Kidney (tissue), 13 donors: ENCODE measurements at regions not wholly inside any gene's neighbourhood (a gene's known extent, or its start where the extent isn't known, plus 50 kb on each side); places are given as distances from the start of the nearest gene placed in this dataset.

Experiments
- DNase-seq, 5 donors: peaks; one replicate each; pipeline ENCODE4 v3.0.0-alpha.2; 2013 to 2020
- FAIRE-seq: peaks from 2 replicates; lab custom pipeline; 2012; peaks lifted over from hg19 to GRCh38; lab: Jason Lieb, UNC
- H3K27ac ChIP-seq, 2 donors: one replicate each; pipeline ENCODE4 v1.7.0; 2013; ENCODE audit warnings: low read depth in 2 of 2, low read length in 2 of 2, inconsistent platforms in 1 of 2
- H3K27me3 ChIP-seq: one replicate; pipeline ENCODE4 v1.7.1; 2013; ENCODE audit warnings: low read length, inconsistent platforms; ENCODE audit not compliant: control insufficient read depth, insufficient read depth
- H3K36me3 ChIP-seq, 3 donors: one replicate each; pipeline versions ENCODE4 v1.7.0 to v1.7.1; 2013; ENCODE audit warnings: low read length in 3 of 3, control low read depth in 1 of 3, inconsistent platforms in 1 of 3; ENCODE audit not compliant: insufficient read depth in 3 of 3, control insufficient read depth in 2 of 3
- H3K4me1 ChIP-seq, 3 donors: one replicate each; pipeline versions ENCODE4 v1.7.0 to v1.7.1; 2013; ENCODE audit warnings: low read length in 3 of 3, inconsistent platforms in 1 of 3, low read depth in 1 of 3; ENCODE audit not compliant: control insufficient read depth in 2 of 3, insufficient read depth in 2 of 3
- H3K4me3 ChIP-seq, 3 donors: one replicate each; pipeline versions ENCODE4 v1.7.0 to v1.8.1; 2013; ENCODE audit warnings: low read length in 3 of 3, control low read depth in 1 of 3, inconsistent platforms in 1 of 3
- H3K9ac ChIP-seq, 3 donors: one replicate each; pipeline versions ENCODE4 v1.7.0 to v1.7.1; 2013; ENCODE audit warnings: low read length in 3 of 3, control low read depth in 1 of 3, inconsistent platforms in 1 of 3
- H3K9me3 ChIP-seq, 3 donors: one replicate each; pipeline versions ENCODE4 v1.7.0 to v1.7.1; 2013; ENCODE audit warnings: low read length in 3 of 3, control low read depth in 1 of 3, inconsistent platforms in 1 of 3; ENCODE audit not compliant: control insufficient read depth in 2 of 3, insufficient read depth in 1 of 3
- intact Hi-C: fragments of 100-400 bp; cut with DNase I; formaldehyde crosslinking; loops from one replicate; pipeline ENCODE4 v1.11.1; 2022
- TF ChIP-seq, protein P1 (sequence below): IDR thresholded peaks from 3 replicates; pipeline ENCODE4 v1.5.1; 2012; ENCODE audit warnings: mild to moderate bottlenecking, moderate library complexity, borderline replicate concordance; ENCODE audit not compliant: insufficient read depth; ENCODE audit errors: extremely low read depth
- donor health status: control.
- donor health status: control.
- donor health status: control.
- donor health status: control.
- donor health status: control.
- donor health status: DM: yes; HTN: yes; CAD: no.
- donor health status: Normal renal cell carcinoma (clear cell type).

DNA sequence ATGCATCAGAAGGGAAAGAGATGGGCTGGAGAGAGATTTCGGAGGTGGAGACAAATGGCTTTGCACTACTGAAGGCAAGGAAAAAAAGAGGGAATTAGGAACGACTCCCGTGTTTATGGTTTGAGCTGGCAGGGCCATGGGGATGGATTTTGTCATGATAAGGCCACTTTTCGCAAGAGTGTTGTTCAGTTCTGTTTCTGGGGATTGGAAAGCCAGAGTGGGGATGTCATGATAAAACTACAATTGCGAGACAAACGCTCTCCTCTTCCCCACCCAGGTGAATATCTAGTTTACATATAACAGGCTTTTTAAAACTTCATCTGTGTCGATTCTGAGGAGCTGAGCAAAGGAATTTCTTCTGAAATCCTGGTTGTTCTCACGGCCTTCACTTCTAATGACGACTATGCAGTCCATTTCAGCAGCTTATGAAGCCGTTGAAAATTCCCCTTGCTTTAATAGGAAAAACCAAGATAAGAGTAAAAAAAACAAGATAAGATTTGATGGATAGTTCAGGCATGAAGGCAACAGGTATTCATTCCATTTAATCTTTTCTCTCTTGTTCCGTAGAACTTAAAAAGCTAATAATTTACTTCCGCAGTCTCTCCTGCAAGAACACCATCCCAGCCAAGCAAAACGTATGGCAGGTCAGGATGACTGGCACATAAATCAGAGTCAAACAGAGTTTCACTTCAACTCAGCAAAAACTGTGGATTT, 245.6 kb upstream of the PITRM1 start:
- Histone ChIP-seq H3K9ac (no peak overlapping the region), H3K27ac (no peak overlapping the region), H3K9me3 (no peaks in the 10 kb centered on the region), H3K4me3 (no peak overlapping the region), H3K36me3 (no peaks in the 10 kb centered on the region), H3K4me1 (peaks cover 0 to 5% (median 0%) of the 10 kb centered on the region in 3 donors), H3K27me3 (no peaks in the 10 kb centered on the region)
- intact Hi-C loops, result no loop called here
- FAIRE-seq (no peak), DNase-seq (peak in 3 of 5 donors; percentile 31 to 75 (median 74))
- TF ChIP-seq, protein P1, sequence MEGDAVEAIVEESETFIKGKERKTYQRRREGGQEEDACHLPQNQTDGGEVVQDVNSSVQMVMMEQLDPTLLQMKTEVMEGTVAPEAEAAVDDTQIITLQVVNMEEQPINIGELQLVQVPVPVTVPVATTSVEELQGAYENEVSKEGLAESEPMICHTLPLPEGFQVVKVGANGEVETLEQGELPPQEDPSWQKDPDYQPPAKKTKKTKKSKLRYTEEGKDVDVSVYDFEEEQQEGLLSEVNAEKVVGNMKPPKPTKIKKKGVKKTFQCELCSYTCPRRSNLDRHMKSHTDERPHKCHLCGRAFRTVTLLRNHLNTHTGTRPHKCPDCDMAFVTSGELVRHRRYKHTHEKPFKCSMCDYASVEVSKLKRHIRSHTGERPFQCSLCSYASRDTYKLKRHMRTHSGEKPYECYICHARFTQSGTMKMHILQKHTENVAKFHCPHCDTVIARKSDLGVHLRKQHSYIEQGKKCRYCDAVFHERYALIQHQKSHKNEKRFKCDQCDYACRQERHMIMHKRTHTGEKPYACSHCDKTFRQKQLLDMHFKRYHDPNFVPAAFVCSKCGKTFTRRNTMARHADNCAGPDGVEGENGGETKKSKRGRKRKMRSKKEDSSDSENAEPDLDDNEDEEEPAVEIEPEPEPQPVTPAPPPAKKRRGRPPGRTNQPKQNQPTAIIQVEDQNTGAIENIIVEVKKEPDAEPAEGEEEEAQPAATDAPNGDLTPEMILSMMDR, result no peak

DNA sequence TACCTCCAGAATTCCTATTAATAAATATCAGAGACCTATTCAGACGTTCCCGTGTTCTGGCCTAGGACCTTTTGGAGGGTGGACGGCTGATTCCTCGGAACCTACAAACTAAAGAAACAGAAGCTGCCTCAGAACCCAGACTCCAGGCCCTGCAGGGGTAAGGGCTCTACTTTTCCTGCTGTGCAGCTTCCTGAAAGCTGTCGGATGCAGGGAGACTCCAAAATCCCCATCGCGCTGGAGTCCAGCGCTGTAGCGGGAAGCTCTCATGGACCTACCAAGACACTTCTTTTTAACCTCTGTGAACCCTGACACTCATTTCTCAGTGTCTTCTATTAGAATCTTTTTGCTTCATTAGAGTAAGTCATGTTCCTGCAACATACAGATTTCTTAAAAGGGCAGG, 244.5 kb upstream of the PITRM1 start:
- FAIRE-seq, result no peak
- Histone ChIP-seq H3K9me3 (no peaks in the 10 kb centered on the region), H3K4me3 (no peak overlapping the region), H3K27me3 (no peaks in the 10 kb centered on the region), H3K27ac (no peak overlapping the region), H3K9ac (no peak overlapping the region), H3K36me3 (no peaks in the 10 kb centered on the region), H3K4me1 (peaks cover 0 to 5% (median 0%) of the 10 kb centered on the region in 3 donors)
- peak in 1 of 5 donors; percentile 22 for DNase-seq
- intact Hi-C loops, result no loop called here
- TF ChIP-seq, protein P1, result no peak

DNA sequence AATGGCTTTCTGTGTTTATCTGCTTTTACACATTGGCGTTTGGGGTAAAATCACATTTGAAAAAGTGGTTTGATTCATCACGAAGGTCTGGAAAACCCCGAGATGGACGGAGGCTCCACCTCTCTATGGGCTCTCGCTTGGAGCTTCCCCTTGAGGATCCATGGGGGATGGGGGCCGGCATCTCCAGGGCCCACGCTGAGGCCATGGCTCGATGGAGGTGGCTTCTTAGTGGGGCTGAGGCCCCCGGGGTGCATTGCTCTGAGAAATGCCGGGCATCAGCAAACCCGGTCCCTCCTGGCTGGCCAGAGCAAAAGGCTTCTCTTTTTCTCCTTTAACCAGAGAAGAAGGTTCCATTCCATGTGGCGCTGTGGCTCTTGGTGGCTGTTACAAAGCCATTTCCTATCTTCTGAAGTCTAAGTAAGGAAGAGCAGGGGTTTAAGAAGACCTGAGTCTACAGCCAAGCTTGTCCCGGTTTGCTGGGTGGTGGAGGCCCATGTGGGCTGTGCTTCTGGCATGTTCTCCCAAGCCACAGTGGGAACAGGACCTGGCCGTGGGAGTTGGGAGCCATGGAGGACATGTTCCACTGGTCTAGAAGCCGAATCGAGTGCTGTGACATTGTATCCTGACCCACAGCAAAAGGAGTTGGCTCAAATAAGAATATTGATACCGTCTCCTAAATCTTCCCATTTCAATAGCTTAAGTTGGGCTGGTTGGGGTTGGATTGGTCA, 243.5 kb upstream of the PITRM1 start:
- DNase-seq, result peak in 1 of 5 donors; percentile 26
- H3K36me3 ChIP-seq, result no peaks in the 10 kb centered on the region
- H3K9me3 ChIP-seq, result no peaks in the 10 kb centered on the region
- H3K9ac ChIP-seq, result no peak overlapping the region
- no peak for FAIRE-seq
- TF ChIP-seq, protein P1, result no peak
- intact Hi-C loops, result no loop called here
- H3K27ac ChIP-seq, result no peak overlapping the region
- H3K4me1 ChIP-seq, result peaks cover 0 to 5% (median 0%) of the 10 kb centered on the region in 3 donors
- H3K27me3 ChIP-seq, result no peaks in the 10 kb centered on the region
- H3K4me3 ChIP-seq, result no peak overlapping the region
